Upper lobe of left lung (tissue), 6 donors: ENCODE measurements at regions not wholly inside any gene's neighbourhood (a gene's known extent, or its start where the extent isn't known, plus 50 kb on each side); places are given as distances from the start of the nearest gene placed in this dataset.

ENCODE experiments used
- ATAC-seq, 2 donors: fragments of 200-7000 bp; cut with Tn5 transposase; one replicate each; pipeline ENCODE4 v1.9.1; 2022; ENCODE audit warnings: mild to moderate bottlenecking in 2 of 2, moderate library complexity in 2 of 2; ENCODE audit not compliant: low FRiP score in 2 of 2
- DNase-seq, 2 donors: peaks; one replicate each; pipeline ENCODE4 v3.0.0-alpha.2; 2019 to 2020
- H3K27ac ChIP-seq, 4 donors: fragments of 200-600 bp; sonication (generic); one replicate each; pipeline ENCODE4 v1.5.1; 2016 to 2019
- H3K27me3 ChIP-seq, 4 donors: fragments of 200-600 bp; sonication (generic); one replicate each; pipeline ENCODE4 v1.5.1; 2017 to 2019
- H3K36me3 ChIP-seq, 4 donors: fragments of 200-600 bp; sonication (generic); one replicate each; pipeline ENCODE4 v1.5.1; 2016 to 2019
- H3K4me1 ChIP-seq, 4 donors: fragments of 200-600 bp; sonication (generic); one replicate each; pipeline ENCODE4 v1.5.1; 2018 to 2019
- H3K4me3 ChIP-seq, 4 donors: fragments of 200-600 bp; sonication (generic); one replicate each; pipeline ENCODE4 v1.5.1; 2017 to 2019; ENCODE audit warnings: mild to moderate bottlenecking in 2 of 4, moderate library complexity in 1 of 4
- H3K9me3 ChIP-seq, 4 donors: fragments of 200-600 bp; sonication (generic); one replicate each; pipeline ENCODE4 v1.5.1; 2018 to 2019
- CTCF ChIP-seq, 6 experiments: fragments of 450-650 bp in 4 of 6; fragments of 200-600 bp in 2 of 6; sonication (generic) in 2 of 6; IDR thresholded peaks; one replicate each; pipeline ENCODE4 v1.5.1; 2016 to 2019; ENCODE audit warnings: antibody characterized with exemption in 6 of 6
- EP300 ChIP-seq, 4 donors: sonication (generic); formaldehyde crosslinking; IDR thresholded peaks; one replicate each; pipeline ENCODE4 v1.5.1; 2017; ENCODE audit warnings: antibody characterized with exemption in 4 of 4, control low read depth in 2 of 4
- POLR2A ChIP-seq, 4 donors: fragments of 450-650 bp; IDR thresholded peaks; one replicate each; pipeline ENCODE4 v1.5.1; 2016 to 2017; ENCODE audit warnings: antibody characterized with exemption in 4 of 4, mild to moderate bottlenecking in 2 of 4
- POLR2AphosphoS5 ChIP-seq, 2 donors: sonication (generic); formaldehyde crosslinking; IDR thresholded peaks; one replicate each; pipeline ENCODE4 v1.5.1; 2017; ENCODE audit warnings: antibody characterized with exemption in 2 of 2
- WGBS, 2 donors: methylation state at CpG; one replicate each; pipeline ENCODE4 v1.1.5; 2017 to 2018; 5-methylcytosine and 5-hydroxymethylcytosine counted together
- donor health status: DM: no; HTN: no; CAD: no; lungs with moderate emphysema.
- donor health status: DM: no; HTN: yes; CAD: no; lungs with severe emphysema.

GRCh38 chr1:4965346-4966075 lies 311.1 kb downstream of the AJAP1 start:
- no peaks in the 10 kb centered on the region for H3K9me3 ChIP-seq
- H3K27me3 ChIP-seq: no peaks in the 10 kb centered on the region
- no peak overlapping the region for H3K4me3 ChIP-seq
- 27 to 29% methylated on average over 5 of the region's 5 CpGs for WGBS, 2 donors
- TF ChIP-seq CTCF (IDR thresholded peaks at IDR 0.05): no peak
- H3K36me3 ChIP-seq: no peaks in the 10 kb centered on the region
- no peak for DNase-seq
- H3K27ac ChIP-seq: no peak overlapping the region
- no peak for ATAC-seq
- no peaks in the 10 kb centered on the region for H3K4me1 ChIP-seq

DNA sequence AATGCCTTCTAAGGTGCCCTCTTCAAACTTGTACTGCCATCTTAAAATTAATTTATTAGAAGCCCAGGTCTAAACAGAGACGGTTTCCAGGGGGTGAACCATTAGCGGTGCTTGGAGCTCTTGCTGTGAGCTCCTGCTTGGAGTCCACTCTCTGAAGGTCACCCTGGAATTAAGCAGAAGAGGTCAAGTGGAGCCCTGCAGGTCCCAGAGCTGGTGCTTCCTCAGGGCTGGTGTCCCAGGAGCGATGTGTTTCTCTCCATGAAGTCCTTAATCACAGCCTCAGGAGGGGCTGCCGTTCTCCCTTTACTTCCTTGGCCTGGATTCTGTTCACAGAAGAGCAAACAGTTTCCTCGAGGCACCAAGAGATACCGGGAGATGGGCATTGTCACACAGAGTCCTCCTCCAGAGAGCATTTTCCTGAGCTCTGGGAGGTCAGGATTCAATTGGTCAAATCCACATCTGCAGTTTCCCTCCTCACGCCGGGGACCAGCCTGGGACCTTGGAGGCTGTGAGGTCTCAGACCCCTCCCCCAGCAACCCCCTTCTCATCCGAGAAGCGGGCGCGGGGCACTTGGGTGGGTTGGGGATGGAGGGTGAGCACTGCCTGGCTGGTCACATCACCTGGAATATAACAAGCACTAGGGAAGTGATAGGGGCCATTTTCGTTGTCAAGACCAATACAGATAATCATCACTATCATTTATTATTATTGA lies 310.4 kb downstream of the AJAP1 start:
- no peak for DNase-seq
- 54 to 63% methylated on average over 13 of the region's 13 CpGs for WGBS, 2 donors
- H3K9me3 ChIP-seq: no peaks in the 10 kb centered on the region

DNA sequence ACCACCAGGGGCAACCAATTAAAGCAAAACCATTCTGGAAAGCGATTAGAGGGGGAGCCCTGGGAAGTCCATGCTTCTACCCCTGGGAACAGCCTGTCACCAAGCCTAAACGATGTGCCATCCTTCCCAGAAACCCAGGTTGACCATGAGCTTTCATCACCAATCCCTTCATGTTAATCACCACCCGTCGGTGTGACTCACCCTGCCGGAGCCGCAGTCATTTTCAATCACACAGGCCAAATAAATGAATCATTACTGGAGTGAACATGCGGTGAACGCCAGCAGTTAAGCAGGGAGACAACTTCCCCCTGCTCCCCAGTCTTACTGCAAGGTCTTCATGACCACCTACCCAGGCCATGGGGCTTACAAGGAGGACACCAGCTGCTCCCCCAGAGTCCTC lies 308.8 kb downstream of the AJAP1 start:
- H3K27me3 ChIP-seq: no peaks in the 10 kb centered on the region
- no peak overlapping the region for H3K27ac ChIP-seq
- H3K4me3 ChIP-seq: no peak overlapping the region
- H3K4me1 ChIP-seq: no peaks in the 10 kb centered on the region
- no peak for ATAC-seq
- DNase-seq: no peak
- no peaks in the 10 kb centered on the region for H3K9me3 ChIP-seq
- H3K36me3 ChIP-seq: no peaks in the 10 kb centered on the region
- TF ChIP-seq POLR2A (IDR thresholded peaks at IDR 0.05) (no peak), POLR2AphosphoS5 (IDR thresholded peaks at IDR 0.05) (no peak), EP300 (IDR thresholded peaks at IDR 0.05) (no peak)
- 82 to 92% methylated on average over 7 to 8 of the region's 8 CpGs for WGBS, 2 donors

More for the DNA sequence above, 310.4 kb downstream of the AJAP1 start:
- Histone ChIP-seq H3K27me3 (no peaks in the 10 kb centered on the region), H3K27ac (no peak overlapping the region), H3K36me3 (no peaks in the 10 kb centered on the region), H3K4me1 (no peaks in the 10 kb centered on the region), H3K4me3 (no peak overlapping the region)
- no peak for ATAC-seq
- no peak for TF ChIP-seq POLR2AphosphoS5 (IDR thresholded peaks at IDR 0.05)
- TF ChIP-seq POLR2A (IDR thresholded peaks at IDR 0.05): no peak
- no peak for TF ChIP-seq EP300 (IDR thresholded peaks at IDR 0.05)
- TF ChIP-seq CTCF (IDR thresholded peaks at IDR 0.05): no peak

GRCh38 chr1:4962836-4963235 lies 308.4 kb downstream of the AJAP1 start:
- H3K27me3 ChIP-seq: no peaks in the 10 kb centered on the region
- DNase-seq (no peak), ATAC-seq (no peak)
- H3K4me1 ChIP-seq: no peaks in the 10 kb centered on the region
- TF ChIP-seq POLR2A (IDR thresholded peaks at IDR 0.05): no peak
- no peak for TF ChIP-seq EP300 (IDR thresholded peaks at IDR 0.05)
- TF ChIP-seq POLR2AphosphoS5 (IDR thresholded peaks at IDR 0.05): no peak
- no peak for TF ChIP-seq CTCF (IDR thresholded peaks at IDR 0.05)
- no peaks in the 10 kb centered on the region for H3K9me3 ChIP-seq
- no peaks in the 10 kb centered on the region for H3K36me3 ChIP-seq
- WGBS, 2 donors: 75 to 77% methylated on average over 9 to 10 of the region's 10 CpGs
- no peak overlapping the region for H3K4me3 ChIP-seq
- no peak overlapping the region for H3K27ac ChIP-seq

DNA sequence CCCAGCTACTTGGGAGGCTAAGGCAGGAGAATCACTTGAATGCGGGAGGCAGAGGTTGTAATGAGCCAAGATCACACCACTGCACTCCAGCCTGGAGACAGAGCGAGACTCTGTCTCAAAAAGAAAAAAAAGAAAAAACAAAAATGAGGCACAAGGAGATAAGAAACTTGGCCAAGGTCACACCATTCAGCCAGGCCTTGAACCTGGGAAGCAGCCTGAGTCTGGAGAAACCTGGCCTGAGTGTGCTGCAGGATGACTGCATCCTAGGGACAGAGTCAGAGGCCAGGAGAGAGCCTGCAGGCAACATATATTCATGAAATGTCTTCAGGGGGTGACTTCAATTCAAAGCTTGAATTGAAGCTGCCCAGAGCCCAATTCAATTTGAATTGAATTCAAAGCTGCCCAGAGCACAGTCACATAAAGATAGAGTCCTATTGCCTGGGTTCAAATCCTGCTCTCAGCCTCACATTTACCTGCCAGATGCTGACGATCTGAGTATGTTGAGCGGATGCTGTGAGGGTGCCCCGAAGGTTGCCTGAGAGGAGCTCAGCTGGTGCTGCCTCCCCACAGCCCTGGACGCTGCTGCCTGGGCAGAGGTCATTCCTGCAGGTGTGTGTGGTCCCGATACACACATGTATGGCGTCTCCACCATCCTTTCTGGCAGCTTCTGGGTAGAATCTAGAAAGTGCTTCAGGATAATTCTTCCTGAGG lies 307.7 kb downstream of the AJAP1 start:
- Histone ChIP-seq H3K27ac (no peak overlapping the region), H3K27me3 (no peaks in the 10 kb centered on the region), H3K4me1 (no peaks in the 10 kb centered on the region), H3K9me3 (no peaks in the 10 kb centered on the region), H3K4me3 (no peak overlapping the region), H3K36me3 (no peaks in the 10 kb centered on the region)
- DNase-seq: no peak
- no peak for ATAC-seq
- TF ChIP-seq POLR2A (IDR thresholded peaks at IDR 0.05) (no peak), POLR2AphosphoS5 (IDR thresholded peaks at IDR 0.05) (no peak), CTCF (IDR thresholded peaks at IDR 0.05) (no peak), EP300 (IDR thresholded peaks at IDR 0.05) (no peak)
- WGBS, 2 donors: 83 to 84% methylated on average over 8 of the region's 8 CpGs
